KMS-11 (cell line): ENCODE measurements at regions not wholly inside any gene's neighbourhood (a gene's known extent, or its start where the extent isn't known, plus 50 kb on each side); places are given as distances from the start of the nearest gene placed in this dataset.

ENCODE experiments used
- H2AFZ ChIP-seq: fragments of 200-600 bp; sonication (generic); 2 replicates; pipeline ENCODE4 v1.6.1; 2016; ENCODE audit warnings: antibody characterized with exemption, mixed run types, low read depth
- H3K27ac ChIP-seq: fragments of 200-600 bp; sonication (generic); 2 replicates; pipeline ENCODE4 v1.6.1; 2016; ENCODE audit warnings: mild to moderate bottlenecking, mixed run types
- H3K27me3 ChIP-seq: fragments of 200-600 bp; sonication (generic); 2 replicates; pipeline ENCODE4 v1.6.1; 2017; ENCODE audit warnings: mild to moderate bottlenecking, low read depth, mixed run types, moderate library complexity; ENCODE audit not compliant: insufficient read depth
- H3K36me3 ChIP-seq: fragments of 200-600 bp; sonication (generic); 2 replicates; pipeline ENCODE4 v1.6.1; 2017; ENCODE audit warnings: mild to moderate bottlenecking, mixed run types; ENCODE audit not compliant: insufficient read depth
- H3K4me1 ChIP-seq: fragments of 200-600 bp; sonication (generic); 2 replicates; pipeline ENCODE4 v1.6.1; 2016; ENCODE audit warnings: mild to moderate bottlenecking, low read depth, mixed run types; ENCODE audit not compliant: poor library complexity, severe bottlenecking
- H3K4me2 ChIP-seq: fragments of 200-600 bp; sonication (generic); 2 replicates; pipeline ENCODE4 v1.7.0; 2016; ENCODE audit warnings: mild to moderate bottlenecking, mixed run types
- H3K4me3 ChIP-seq: fragments of 200-600 bp; sonication (generic); IDR thresholded peaks from 2 replicates; pipeline ENCODE4 v1.6.1; 2017; ENCODE audit warnings: low read depth, low read length, mixed read lengths; ENCODE audit not compliant: insufficient read depth
- H3K79me2 ChIP-seq: fragments of 200-600 bp; sonication (generic); 2 replicates; pipeline ENCODE4 v1.6.1; 2016; ENCODE audit warnings: low read depth, mixed run types; ENCODE audit not compliant: insufficient read depth
- H3K9ac ChIP-seq: fragments of 200-600 bp; sonication (generic); 2 replicates; pipeline ENCODE4 v1.6.1; 2016; ENCODE audit warnings: mild to moderate bottlenecking, mixed run types
- H4K20me1 ChIP-seq: fragments of 200-600 bp; sonication (generic); 2 replicates; pipeline ENCODE4 v1.6.1; 2016; ENCODE audit warnings: mild to moderate bottlenecking, mixed run types; ENCODE audit not compliant: insufficient read depth
- CTCF ChIP-seq: fragments of 200-600 bp; sonication (generic); conservative IDR thresholded peaks from 2 replicates; pipeline ENCODE4 v1.6.1; 2017; ENCODE audit warnings: low read depth, mild to moderate bottlenecking, antibody characterized with exemption, low read length, moderate library complexity, mixed read lengths

- Histone ChIP-seq H3K4me1 (no peaks in the 10 kb centered on the region), H4K20me1 (no peaks in the 10 kb centered on the region), H3K27ac (no peak overlapping the region), H2AFZ (no peak overlapping the region), H3K9ac (no peak overlapping the region), H3K27me3 (no peaks in the 10 kb centered on the region), H3K4me2 (no peak overlapping the region), H3K4me3 (no peak overlapping the region), H3K36me3 (no peaks in the 10 kb centered on the region), H3K79me2 (no peaks in the 10 kb centered on the region)
- TF ChIP-seq CTCF: no peak
Measured at GRCh38 chr13:40379196-40379595, 287.2 kb downstream of the FOXO1 start.

- H3K4me3 ChIP-seq: no peak overlapping the region
- H3K4me2 ChIP-seq: no peak overlapping the region
- H3K9ac ChIP-seq: no peak overlapping the region
- H3K27ac ChIP-seq: no peak overlapping the region
- H3K27me3 ChIP-seq: no peaks in the 10 kb centered on the region
- no peak for TF ChIP-seq CTCF
- H3K36me3 ChIP-seq: no peaks in the 10 kb centered on the region
- H4K20me1 ChIP-seq: no peaks in the 10 kb centered on the region
- H3K4me1 ChIP-seq: no peaks in the 10 kb centered on the region
- no peak overlapping the region for H2AFZ ChIP-seq
- H3K79me2 ChIP-seq: no peaks in the 10 kb centered on the region
Measured at GRCh38 chr13:40379794-40380578, 286.5 kb downstream of the FOXO1 start.

- H3K4me3 ChIP-seq: no peak overlapping the region
- no peak overlapping the region for H2AFZ ChIP-seq
- no peak overlapping the region for H3K27ac ChIP-seq
- H3K79me2 ChIP-seq: no peaks in the 10 kb centered on the region
- H3K9ac ChIP-seq: no peak overlapping the region
- TF ChIP-seq CTCF: no peak
- no peaks in the 10 kb centered on the region for H3K4me1 ChIP-seq
- no peak overlapping the region for H3K4me2 ChIP-seq
- no peaks in the 10 kb centered on the region for H3K27me3 ChIP-seq
- no peaks in the 10 kb centered on the region for H4K20me1 ChIP-seq
- no peaks in the 10 kb centered on the region for H3K36me3 ChIP-seq
Measured at GRCh38 chr13:40381935-40382764, 284.3 kb downstream of the FOXO1 start.

GRCh38 chr13:40383132-40383531 is 283.3 kb downstream of the FOXO1 start:
- no peak overlapping the region for H3K4me2 ChIP-seq
- no peaks in the 10 kb centered on the region for H3K79me2 ChIP-seq
- H3K4me3 ChIP-seq: no peak overlapping the region
- no peaks in the 10 kb centered on the region for H3K27me3 ChIP-seq
- no peak overlapping the region for H3K27ac ChIP-seq
- TF ChIP-seq CTCF: no peak
- no peak overlapping the region for H2AFZ ChIP-seq
- no peak overlapping the region for H3K9ac ChIP-seq
- no peaks in the 10 kb centered on the region for H4K20me1 ChIP-seq
- no peaks in the 10 kb centered on the region for H3K4me1 ChIP-seq
- H3K36me3 ChIP-seq: no peaks in the 10 kb centered on the region
